ENCODE measurements at regions not wholly inside any gene's neighbourhood (a gene's known extent, or its start where the extent isn't known, plus 50 kb on each side); places are given as distances from the start of the nearest gene placed in this dataset.

- no peak for DNase-seq
Measured at GRCh38 chr5:160175438-160176218, 53.7 kb upstream of the FABP6 start.

DNA sequence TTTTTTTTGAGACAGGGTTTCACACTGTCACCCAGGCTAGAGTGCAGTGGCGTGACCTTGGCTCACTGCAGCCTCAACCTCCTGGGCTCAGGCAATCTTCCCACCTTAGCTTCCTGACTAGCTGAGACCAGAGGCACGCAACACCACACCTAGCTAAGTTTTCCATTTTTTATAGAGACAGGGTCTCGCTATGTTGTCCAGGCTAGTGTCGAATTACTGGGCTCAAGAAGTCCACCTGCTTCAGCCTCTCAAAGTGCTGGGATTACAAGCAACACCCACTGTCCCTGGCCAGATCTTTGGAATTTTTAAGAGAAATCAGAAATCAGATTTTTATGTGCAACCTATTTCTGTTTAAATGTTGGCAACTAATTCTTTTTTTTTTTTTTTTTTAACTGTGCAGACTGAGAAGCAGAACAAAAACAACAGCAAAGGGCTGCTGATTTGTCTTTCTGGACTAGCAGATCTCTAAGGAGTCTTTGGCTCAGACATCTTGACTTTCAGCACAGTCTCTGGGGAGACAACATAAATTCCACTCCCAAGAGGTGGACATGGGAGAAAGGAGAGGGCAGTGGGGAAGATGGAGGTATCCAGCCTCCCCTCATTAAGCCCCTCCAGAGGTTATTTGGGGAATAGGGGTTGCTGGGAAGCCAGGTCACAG, 54.4 kb upstream of the FABP6 start:
- no peak for DNase-seq

DNA sequence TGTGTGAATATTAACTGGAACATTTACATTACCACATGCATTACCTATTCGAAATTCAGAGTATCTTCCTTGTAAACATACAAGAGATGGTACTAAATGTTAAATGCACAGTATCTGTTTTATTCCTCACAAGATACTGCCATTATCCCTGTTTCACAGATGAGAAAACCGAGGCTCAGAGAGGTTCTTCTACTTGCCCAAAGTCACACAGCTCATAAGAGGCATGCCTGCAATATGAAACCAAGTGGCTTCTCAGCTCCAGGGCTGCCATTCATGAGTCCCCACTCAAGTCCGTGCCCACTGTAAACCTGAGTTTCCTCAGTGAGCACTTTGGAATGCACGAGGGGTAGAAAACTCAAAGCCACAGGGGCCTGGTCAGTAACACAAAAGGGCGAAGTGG, 55.0 kb upstream of the FABP6 start:
- no peak for DNase-seq

GRCh38 chr5:160171666-160172065, 52.4 kb upstream of the PWWP2A start:
- no peak for DNase-seq

GRCh38 chr5:160169326-160169725, 50.1 kb upstream of the PWWP2A start:
- peak; percentile 82 for DNase-seq

Data from dermis blood vessel endothelial cell (primary cell).